ENCODE measurements at regions not wholly inside any gene's neighbourhood (a gene's known extent, or its start where the extent isn't known, plus 50 kb on each side); places are given as distances from the start of the nearest gene placed in this dataset.

DNA sequence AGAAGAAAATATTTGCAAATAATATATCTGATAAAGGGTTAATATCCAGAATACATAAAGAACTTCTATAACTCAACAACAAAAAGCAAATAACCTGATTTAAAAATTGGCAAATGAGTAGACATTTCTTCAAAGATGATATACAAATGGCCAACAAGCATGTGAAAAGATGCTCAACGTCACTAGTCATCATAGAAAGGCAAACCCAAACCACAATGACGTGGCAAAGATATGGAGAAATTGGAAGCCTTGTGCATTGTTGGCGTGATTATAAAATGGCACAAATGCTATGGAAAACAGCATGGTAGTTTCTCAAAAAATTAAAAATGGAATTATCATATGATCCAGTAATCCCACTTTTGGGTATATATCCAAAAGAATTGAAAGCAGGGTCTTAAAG, 466.3 kb downstream of the TBC1D22A start:
- no peaks in the 10 kb centered on the region for H3K36me3 ChIP-seq (ENCODE audit: control insufficient read depth, insufficient read depth, low read length)
- no TSS peak for BruUV-seq (replicated peaks)
- DNase-seq (ENCODE audit: low read depth, low spot score) (no peak), ATAC-seq (no peak)
- no peaks in the 10 kb centered on the region for H3K27me3 ChIP-seq (ENCODE audit: control insufficient read depth, insufficient read depth, low read length)
- ChIA-PET CTCF (no interaction called here), POLR2A (no interaction called here)
- in situ Hi-C loops (cut with HindIII; ENCODE audit: low pct_unique_long_range_greater_than_20kb, low sequenced_read_pairs) (no loop called here), intact Hi-C loops (cut with micrococcal nuclease; ENCODE audit: unreplicated experiment) (no loop called here)
- no peak overlapping the region for H3K27ac ChIP-seq (ENCODE audit: low read length)
- H3K9me3 ChIP-seq (ENCODE audit: control insufficient read depth, insufficient read depth, low read depth, low read length) = no peaks in the 10 kb centered on the region
- no peaks in the 10 kb centered on the region for H3K4me1 ChIP-seq (ENCODE audit: control insufficient read depth, insufficient read depth, low read length)
- TF ChIP-seq, protein P1, sequence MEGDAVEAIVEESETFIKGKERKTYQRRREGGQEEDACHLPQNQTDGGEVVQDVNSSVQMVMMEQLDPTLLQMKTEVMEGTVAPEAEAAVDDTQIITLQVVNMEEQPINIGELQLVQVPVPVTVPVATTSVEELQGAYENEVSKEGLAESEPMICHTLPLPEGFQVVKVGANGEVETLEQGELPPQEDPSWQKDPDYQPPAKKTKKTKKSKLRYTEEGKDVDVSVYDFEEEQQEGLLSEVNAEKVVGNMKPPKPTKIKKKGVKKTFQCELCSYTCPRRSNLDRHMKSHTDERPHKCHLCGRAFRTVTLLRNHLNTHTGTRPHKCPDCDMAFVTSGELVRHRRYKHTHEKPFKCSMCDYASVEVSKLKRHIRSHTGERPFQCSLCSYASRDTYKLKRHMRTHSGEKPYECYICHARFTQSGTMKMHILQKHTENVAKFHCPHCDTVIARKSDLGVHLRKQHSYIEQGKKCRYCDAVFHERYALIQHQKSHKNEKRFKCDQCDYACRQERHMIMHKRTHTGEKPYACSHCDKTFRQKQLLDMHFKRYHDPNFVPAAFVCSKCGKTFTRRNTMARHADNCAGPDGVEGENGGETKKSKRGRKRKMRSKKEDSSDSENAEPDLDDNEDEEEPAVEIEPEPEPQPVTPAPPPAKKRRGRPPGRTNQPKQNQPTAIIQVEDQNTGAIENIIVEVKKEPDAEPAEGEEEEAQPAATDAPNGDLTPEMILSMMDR (IDR thresholded peaks at IDR 0.05) = no peak
- TF ChIP-seq REST (IDR thresholded peaks at IDR 0.05; ENCODE audit: insufficient read depth in 1 of 2, low read depth in 2 of 2, low read length in 1 of 2) (no peak), POLR2AphosphoS5 (IDR thresholded peaks at IDR 0.05; ENCODE audit: low read depth, low read length) (no peak), TCF7L2 (IDR thresholded peaks at IDR 0.05; ENCODE audit: low read depth, low read length) (no peak), SIN3A (IDR thresholded peaks at IDR 0.05; ENCODE audit: borderline replicate concordance, insufficient read depth, low read depth, low read length) (no peak)
- H3K4me3 ChIP-seq (ENCODE audit: low read depth in 2 of 2, low read length in 2 of 2) = no peak overlapping the region

DNA sequence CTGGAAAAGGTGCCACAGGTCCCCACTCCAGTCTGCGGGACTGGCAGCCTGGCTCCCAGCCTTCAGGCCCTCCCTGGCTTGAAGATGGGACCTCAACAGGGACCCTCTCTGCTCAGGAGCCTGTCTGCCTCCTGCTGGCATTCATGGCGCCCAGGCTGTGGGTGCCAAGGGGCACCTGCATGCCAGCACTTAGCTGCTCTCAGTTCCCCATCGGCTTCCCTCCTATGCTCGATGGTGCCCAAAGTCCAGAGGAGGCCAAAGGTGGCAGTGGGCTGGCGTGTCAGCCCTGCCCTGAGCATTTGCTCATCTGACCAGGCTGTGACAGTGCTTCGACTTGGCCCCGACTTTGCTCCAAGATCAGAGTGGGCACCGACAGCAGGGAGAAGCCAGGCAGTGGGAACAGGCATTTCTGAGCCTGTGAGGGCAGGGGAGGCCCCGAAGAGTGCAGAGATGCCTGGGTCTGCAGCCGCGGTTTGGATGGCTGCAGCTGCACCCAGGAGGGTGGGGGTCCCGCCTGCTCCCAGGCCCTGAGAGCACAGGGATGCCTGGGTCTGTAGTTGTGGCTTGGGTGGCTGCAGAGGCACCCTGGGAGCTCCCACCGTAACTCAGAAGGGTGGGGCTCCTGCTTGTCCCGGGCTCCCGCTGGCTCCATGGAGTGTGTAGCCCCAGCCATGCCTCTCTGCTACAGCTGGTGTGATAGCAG, 463.6 kb downstream of the TBC1D22A start:
- H3K9me3 ChIP-seq (ENCODE audit: control insufficient read depth, insufficient read depth, low read depth, low read length) = no peaks in the 10 kb centered on the region
- TF ChIP-seq SIN3A (IDR thresholded peaks at IDR 0.05; ENCODE audit: borderline replicate concordance, insufficient read depth, low read depth, low read length) = no peak
- no peak for TF ChIP-seq REST (IDR thresholded peaks at IDR 0.05; ENCODE audit: insufficient read depth in 1 of 2, low read depth in 2 of 2, low read length in 1 of 2)
- TF ChIP-seq, protein P1 (IDR thresholded peaks at IDR 0.05) = no peak
- no peak for TF ChIP-seq TCF7L2 (IDR thresholded peaks at IDR 0.05; ENCODE audit: low read depth, low read length)
- no peak for TF ChIP-seq POLR2AphosphoS5 (IDR thresholded peaks at IDR 0.05; ENCODE audit: low read depth, low read length)
- DNase-seq (ENCODE audit: low read depth, low spot score) (no peak), ATAC-seq (no peak)
- CTCF ChIA-PET = no interaction called here
- in situ Hi-C loops (cut with HindIII; ENCODE audit: low pct_unique_long_range_greater_than_20kb, low sequenced_read_pairs) (no loop called here), intact Hi-C loops (cut with micrococcal nuclease; ENCODE audit: unreplicated experiment) (no loop called here)
- no peak overlapping the region for H3K27ac ChIP-seq (ENCODE audit: low read length)
- no peaks in the 10 kb centered on the region for H3K27me3 ChIP-seq (ENCODE audit: control insufficient read depth, insufficient read depth, low read length)
- BruUV-seq (replicated peaks) = no TSS peak
- H3K36me3 ChIP-seq (ENCODE audit: control insufficient read depth, insufficient read depth, low read length) = no peaks in the 10 kb centered on the region
- H3K4me1 ChIP-seq (ENCODE audit: control insufficient read depth, insufficient read depth, low read length) = no peaks in the 10 kb centered on the region
- no peak overlapping the region for H3K4me3 ChIP-seq (ENCODE audit: low read depth in 2 of 2, low read length in 2 of 2)
- POLR2A ChIA-PET = no interaction called here

Data from Panc1 (cell line).